WTC11 (cell line): ENCODE measurements at regions not wholly inside any gene's neighbourhood (a gene's known extent, or its start where the extent isn't known, plus 50 kb on each side); places are given as distances from the start of the nearest gene placed in this dataset.
"Not testable (repeated sequence)": the region's sequence is repeated elsewhere in the genome, so short reads cannot be mapped to it uniquely, and the experiment has no call there.

Experiments
- ATAC-seq: fragments of 200-7000 bp; cut with Tn5 transposase; 2 replicates; pipeline ENCODE4 v1.10.0; 2021; ENCODE audit warnings: mild to moderate bottlenecking, moderate library complexity
- CTCF ChIA-PET: fragments of 300-600 bp; sonication (Branson Sonifier 250); formaldehyde crosslinking; loops from one replicate; lab custom pipeline; 2021; ENCODE audit warnings: antibody characterized with exemption; lab: Charles Lee
- POLR2A ChIA-PET: fragments of 350-600 bp; sonication (Branson Sonifier 250); formaldehyde crosslinking; loops from one replicate; lab custom pipeline; 2021; ENCODE audit warnings: antibody characterized with exemption; lab: Charles Lee
- DNase-seq: peaks from one replicate; pipeline ENCODE4 v3.0.0; 2021; ENCODE audit warnings: low spot score
- H3K27ac Mint-ChIP-seq: 2 replicates; pipeline ENCODE4 v1.8.0; 2021; ENCODE audit warnings: mixed read lengths
- H3K27me3 Mint-ChIP-seq: 2 replicates; pipeline ENCODE4 v1.8.0; 2021; ENCODE audit warnings: low read depth, mild to moderate bottlenecking, moderate library complexity, mixed read lengths
- H3K36me3 Mint-ChIP-seq: 2 replicates; pipeline ENCODE4 v1.8.0; 2021; ENCODE audit warnings: mixed read lengths
- H3K4me1 Mint-ChIP-seq: 2 replicates; pipeline ENCODE4 v1.8.0; 2022; ENCODE audit warnings: mixed read lengths
- H3K4me3 Mint-ChIP-seq: 2 replicates; pipeline ENCODE4 v1.8.0; 2021; ENCODE audit warnings: mild to moderate bottlenecking, moderate library complexity, mixed read lengths
- H3K9me3 Mint-ChIP-seq: 2 replicates; pipeline ENCODE4 v1.8.0; 2021; ENCODE audit warnings: mixed read lengths
- ATF2 ChIP-seq: sonication (generic); formaldehyde crosslinking; IDR thresholded peaks from 2 replicates; pipeline ENCODE4 v1.8.1; 2022; ENCODE audit warnings: low read depth, missing genetic modification reagents, borderline replicate concordance
- CBFB ChIP-seq: sonication (generic); formaldehyde crosslinking; IDR thresholded peaks from 2 replicates; pipeline ENCODE4 v1.8.1; 2022; ENCODE audit warnings: mild to moderate bottlenecking, low read depth, missing genetic modification reagents
- ELF4 ChIP-seq: sonication (generic); formaldehyde crosslinking; IDR thresholded peaks from 2 replicates; pipeline ENCODE4 v1.8.1; 2022; ENCODE audit warnings: low read depth, mild to moderate bottlenecking, moderate library complexity, missing genetic modification reagents
- ESRRA ChIP-seq: sonication (generic); formaldehyde crosslinking; IDR thresholded peaks from 2 replicates; pipeline ENCODE4 v1.8.1; 2022; ENCODE audit warnings: mild to moderate bottlenecking, missing genetic modification reagents, borderline replicate concordance
- ETV6 ChIP-seq: sonication (generic); formaldehyde crosslinking; IDR thresholded peaks from 2 replicates; pipeline ENCODE4 v1.8.1; 2022; ENCODE audit warnings: mild to moderate bottlenecking, missing genetic modification reagents
- FOXP1 ChIP-seq: sonication (generic); formaldehyde crosslinking; IDR thresholded peaks from 2 replicates; pipeline ENCODE4 v1.8.0; 2022; ENCODE audit warnings: missing genetic modification reagents, mild to moderate bottlenecking, moderate library complexity, borderline replicate concordance
- IRF1 ChIP-seq: sonication (generic); formaldehyde crosslinking; IDR thresholded peaks from 2 replicates; pipeline ENCODE4 v1.8.0; 2023; ENCODE audit warnings: missing genetic modification reagents
- IRF2 ChIP-seq: sonication (generic); formaldehyde crosslinking; IDR thresholded peaks from 2 replicates; pipeline ENCODE4 v1.8.0; 2022; ENCODE audit warnings: low read depth, missing genetic modification reagents, borderline replicate concordance
- MLX ChIP-seq: sonication (generic); formaldehyde crosslinking; IDR thresholded peaks from 2 replicates; pipeline ENCODE4 v1.8.1; 2023; ENCODE audit warnings: mild to moderate bottlenecking, missing genetic modification reagents, moderate library complexity
- SMAD3 ChIP-seq: sonication (generic); formaldehyde crosslinking; IDR thresholded peaks from 2 replicates; pipeline ENCODE4 v1.8.0; 2022; ENCODE audit warnings: missing genetic modification reagents, mild to moderate bottlenecking, borderline replicate concordance
- ZNF232 ChIP-seq: sonication (generic); formaldehyde crosslinking; IDR thresholded peaks from 2 replicates; pipeline ENCODE4 v1.8.0; 2022; ENCODE audit warnings: mild to moderate bottlenecking, missing genetic modification reagents
- ZNF423 ChIP-seq: fragments of 250-450 bp; sonication (Bioruptor Pico); IDR thresholded peaks from 2 replicates; pipeline ENCODE4 v2.1.2; 2022; ENCODE audit warnings: mild to moderate bottlenecking, moderate library complexity
- TF ChIP-seq, protein P1 (sequence below): fragments of 200-600 bp; IDR thresholded peaks from 2 replicates; pipeline ENCODE4 v1.8.0; 2022; ENCODE audit warnings: antibody characterized with exemption
- TF ChIP-seq, protein P2 (sequence below): fragments of 250-450 bp; sonication (Bioruptor Pico); IDR thresholded peaks from 2 replicates; pipeline ENCODE4 v1.9.0; 2021; ENCODE audit warnings: mild to moderate bottlenecking, borderline replicate concordance

- ATAC-seq, H3K4me1 Mint-ChIP-seq, CTCF ChIA-PET, H3K9me3 Mint-ChIP-seq, DNase-seq, H3K27ac Mint-ChIP-seq, POLR2A ChIA-PET, H3K4me3 Mint-ChIP-seq, H3K36me3 Mint-ChIP-seq: not testable (repeated sequence)
- H3K27me3 Mint-ChIP-seq = peaks cover 13% of the 10 kb centered on the region; the same call in 1 of the 2 replicates
Observed at GRCh38 chr11:67738231-67738630, 63.8 kb upstream of the ALDH3B2 start.

- ATAC-seq, DNase-seq, H3K36me3 Mint-ChIP-seq, H3K4me1 Mint-ChIP-seq, POLR2A ChIA-PET, CTCF ChIA-PET, H3K27ac Mint-ChIP-seq, H3K9me3 Mint-ChIP-seq, H3K4me3 Mint-ChIP-seq: not testable (repeated sequence)
- H3K27me3 Mint-ChIP-seq = peaks cover 13% of the 10 kb centered on the region; the same call in 1 of the 2 replicates
Observed at GRCh38 chr11:67737562-67738080, 63.2 kb upstream of the ALDH3B2 start.

GRCh38 chr11:67732045-67732787, 57.8 kb upstream of the ALDH3B2 start:
- Mint-ChIP-seq H3K9me3 (no peaks in the 10 kb centered on the region), H3K27me3 (peaks cover 4% of the 10 kb centered on the region; the same call in 1 of the 2 replicates), H3K4me1 (peaks cover 33% of the 10 kb centered on the region), H3K27ac (no peak overlapping the region), H3K4me3 (peak overlapping the region; percentile 66), H3K36me3 (no peaks in the 10 kb centered on the region)
- ATAC-seq = peak; percentile 63
- ChIA-PET CTCF (no interaction called here), POLR2A (no interaction called here)
- TF ChIP-seq ELF4 (CRISPR knock-in tag) (no peak), CBFB (CRISPR knock-in tag) (no peak), ESRRA (CRISPR knock-in tag) (no peak), ZNF232 (CRISPR knock-in tag) (no peak), IRF1 (CRISPR knock-in tag) (no peak), ZNF423 (CRISPR knock-in tag) (peak; percentile 78)
- TF ChIP-seq, protein P1, sequence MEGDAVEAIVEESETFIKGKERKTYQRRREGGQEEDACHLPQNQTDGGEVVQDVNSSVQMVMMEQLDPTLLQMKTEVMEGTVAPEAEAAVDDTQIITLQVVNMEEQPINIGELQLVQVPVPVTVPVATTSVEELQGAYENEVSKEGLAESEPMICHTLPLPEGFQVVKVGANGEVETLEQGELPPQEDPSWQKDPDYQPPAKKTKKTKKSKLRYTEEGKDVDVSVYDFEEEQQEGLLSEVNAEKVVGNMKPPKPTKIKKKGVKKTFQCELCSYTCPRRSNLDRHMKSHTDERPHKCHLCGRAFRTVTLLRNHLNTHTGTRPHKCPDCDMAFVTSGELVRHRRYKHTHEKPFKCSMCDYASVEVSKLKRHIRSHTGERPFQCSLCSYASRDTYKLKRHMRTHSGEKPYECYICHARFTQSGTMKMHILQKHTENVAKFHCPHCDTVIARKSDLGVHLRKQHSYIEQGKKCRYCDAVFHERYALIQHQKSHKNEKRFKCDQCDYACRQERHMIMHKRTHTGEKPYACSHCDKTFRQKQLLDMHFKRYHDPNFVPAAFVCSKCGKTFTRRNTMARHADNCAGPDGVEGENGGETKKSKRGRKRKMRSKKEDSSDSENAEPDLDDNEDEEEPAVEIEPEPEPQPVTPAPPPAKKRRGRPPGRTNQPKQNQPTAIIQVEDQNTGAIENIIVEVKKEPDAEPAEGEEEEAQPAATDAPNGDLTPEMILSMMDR = peak; percentile 49; the same call in 1 of the 2 replicates
- TF ChIP-seq, protein P2, sequence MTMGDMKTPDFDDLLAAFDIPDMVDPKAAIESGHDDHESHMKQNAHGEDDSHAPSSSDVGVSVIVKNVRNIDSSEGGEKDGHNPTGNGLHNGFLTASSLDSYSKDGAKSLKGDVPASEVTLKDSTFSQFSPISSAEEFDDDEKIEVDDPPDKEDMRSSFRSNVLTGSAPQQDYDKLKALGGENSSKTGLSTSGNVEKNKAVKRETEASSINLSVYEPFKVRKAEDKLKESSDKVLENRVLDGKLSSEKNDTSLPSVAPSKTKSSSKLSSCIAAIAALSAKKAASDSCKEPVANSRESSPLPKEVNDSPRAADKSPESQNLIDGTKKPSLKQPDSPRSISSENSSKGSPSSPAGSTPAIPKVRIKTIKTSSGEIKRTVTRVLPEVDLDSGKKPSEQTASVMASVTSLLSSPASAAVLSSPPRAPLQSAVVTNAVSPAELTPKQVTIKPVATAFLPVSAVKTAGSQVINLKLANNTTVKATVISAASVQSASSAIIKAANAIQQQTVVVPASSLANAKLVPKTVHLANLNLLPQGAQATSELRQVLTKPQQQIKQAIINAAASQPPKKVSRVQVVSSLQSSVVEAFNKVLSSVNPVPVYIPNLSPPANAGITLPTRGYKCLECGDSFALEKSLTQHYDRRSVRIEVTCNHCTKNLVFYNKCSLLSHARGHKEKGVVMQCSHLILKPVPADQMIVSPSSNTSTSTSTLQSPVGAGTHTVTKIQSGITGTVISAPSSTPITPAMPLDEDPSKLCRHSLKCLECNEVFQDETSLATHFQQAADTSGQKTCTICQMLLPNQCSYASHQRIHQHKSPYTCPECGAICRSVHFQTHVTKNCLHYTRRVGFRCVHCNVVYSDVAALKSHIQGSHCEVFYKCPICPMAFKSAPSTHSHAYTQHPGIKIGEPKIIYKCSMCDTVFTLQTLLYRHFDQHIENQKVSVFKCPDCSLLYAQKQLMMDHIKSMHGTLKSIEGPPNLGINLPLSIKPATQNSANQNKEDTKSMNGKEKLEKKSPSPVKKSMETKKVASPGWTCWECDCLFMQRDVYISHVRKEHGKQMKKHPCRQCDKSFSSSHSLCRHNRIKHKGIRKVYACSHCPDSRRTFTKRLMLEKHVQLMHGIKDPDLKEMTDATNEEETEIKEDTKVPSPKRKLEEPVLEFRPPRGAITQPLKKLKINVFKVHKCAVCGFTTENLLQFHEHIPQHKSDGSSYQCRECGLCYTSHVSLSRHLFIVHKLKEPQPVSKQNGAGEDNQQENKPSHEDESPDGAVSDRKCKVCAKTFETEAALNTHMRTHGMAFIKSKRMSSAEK (CRISPR knock-in tag) = no peak
- peak; percentile 60 for DNase-seq

GRCh38 chr11:67731583-67731982, 57.2 kb upstream of the ALDH3B2 start:
- no peak for DNase-seq
- Mint-ChIP-seq H3K27me3 (0 out of 2 replicates have a peak, but pooled peaks cover 3% of the 10 kb centered on the region), H3K4me1 (peaks cover 39% of the 10 kb centered on the region), H3K36me3 (no peaks in the 10 kb centered on the region), H3K9me3 (no peaks in the 10 kb centered on the region), H3K27ac (no peak overlapping the region), H3K4me3 (peak overlapping the region; percentile 66)
- ChIA-PET POLR2A (no interaction called here), CTCF (no interaction called here)
- ATAC-seq = no peak
- TF ChIP-seq FOXP1 (no peak), SMAD3 (CRISPR knock-in tag) (no peak), CBFB (CRISPR knock-in tag) (no peak), ATF2 (CRISPR knock-in tag) (no peak), ELF4 (CRISPR knock-in tag) (no peak), ETV6 (CRISPR knock-in tag) (no peak), MLX (CRISPR knock-in tag) (no peak), IRF2 (CRISPR knock-in tag) (no peak)

GRCh38 chr11:67728163-67728571, 53.7 kb upstream of the ALDH3B2 start:
- ATAC-seq, H3K9me3 Mint-ChIP-seq, POLR2A ChIA-PET, H3K27me3 Mint-ChIP-seq, H3K4me3 Mint-ChIP-seq, H3K36me3 Mint-ChIP-seq, H3K27ac Mint-ChIP-seq: not testable (repeated sequence)
- H3K4me1 Mint-ChIP-seq = peaks cover 43% of the 10 kb centered on the region
- DNase-seq = peak; percentile 61
- CTCF ChIA-PET = interaction anchor here (1.6 kb wide), 1 partner anchor 98 kb away, joined by 3 read pairs; no protein-coding TSS in a partner anchor
